GM21576 (cell line): ENCODE measurements at regions not wholly inside any gene's neighbourhood (a gene's known extent, or its start where the extent isn't known, plus 50 kb on each side); places are given as distances from the start of the nearest gene placed in this dataset.
"Not testable (repeated sequence)": the region's sequence is repeated elsewhere in the genome, so short reads cannot be mapped to it uniquely, and the experiment has no call there.

Experiments used
- ATAC-seq: cut with Tn5 transposase; IDR thresholded peaks from one replicate; pipeline ENCODE4 v1.9.1; 2021; ENCODE audit warnings: mild to moderate bottlenecking, moderate library complexity; ENCODE audit not compliant: unreplicated experiment

GRCh38 chr11:19628018-19628417 lies 84.6 kb upstream of the NAV2 start:
- no peak for ATAC-seq

GRCh38 chr11:19627566-19627965 lies 85.1 kb upstream of the NAV2 start:
- ATAC-seq: no peak

- ATAC-seq: no peak
These were observed 87.2 kb upstream of the NAV2 start for GRCh38 chr11:19625438-19625837.

- no peak for ATAC-seq
These were observed 94.7 kb upstream of the NAV2 start for GRCh38 chr11:19617696-19618523.

GRCh38 chr11:19615341-19616183 lies 97.1 kb upstream of the NAV2 start:
- no peak for ATAC-seq

- ATAC-seq: no peak
These were observed 98.2 kb upstream of the NAV2 start for GRCh38 chr11:19614370-19614940.

GRCh38 chr11:19612025-19612424 lies 100.6 kb upstream of the NAV2 start:
- ATAC-seq: not testable (repeated sequence)

GRCh38 chr11:19607656-19608360 lies 104.8 kb upstream of the NAV2 start:
- no peak for ATAC-seq

GRCh38 chr11:19606856-19607655 lies 105.6 kb upstream of the NAV2 start:
- ATAC-seq: no peak

- no peak for ATAC-seq
These were observed 106.9 kb upstream of the NAV2 start for GRCh38 chr11:19605520-19606371.

GRCh38 chr11:19604679-19605375 lies 107.8 kb upstream of the NAV2 start:
- no peak for ATAC-seq

- ATAC-seq: no peak
These were observed 108.9 kb upstream of the NAV2 start for GRCh38 chr11:19603771-19604170.

- no peak for ATAC-seq
These were observed 109.7 kb upstream of the NAV2 start for GRCh38 chr11:19602891-19603290.

GRCh38 chr11:19602406-19602805 lies 110.2 kb upstream of the NAV2 start:
- no peak for ATAC-seq

- ATAC-seq: no peak
These were observed 111.4 kb upstream of the NAV2 start for GRCh38 chr11:19601235-19601634.

GRCh38 chr11:19599681-19600080 lies 113.0 kb upstream of the NAV2 start:
- no peak for ATAC-seq

GRCh38 chr11:19598876-19599486 lies 113.7 kb upstream of the NAV2 start:
- no peak for ATAC-seq

GRCh38 chr11:19598456-19598855 lies 114.2 kb upstream of the NAV2 start:
- no peak for ATAC-seq
